NCI-H748 (cell line): ENCODE measurements at regions not wholly inside any gene's neighbourhood (a gene's known extent, or its start where the extent isn't known, plus 50 kb on each side); places are given as distances from the start of the nearest gene placed in this dataset.

Source experiments
- DNase-seq: peaks from one replicate; lab custom pipeline; 2025; ENCODE audit not compliant: unreplicated experiment; lab: John Stamatoyannopoulos, UW

DNA sequence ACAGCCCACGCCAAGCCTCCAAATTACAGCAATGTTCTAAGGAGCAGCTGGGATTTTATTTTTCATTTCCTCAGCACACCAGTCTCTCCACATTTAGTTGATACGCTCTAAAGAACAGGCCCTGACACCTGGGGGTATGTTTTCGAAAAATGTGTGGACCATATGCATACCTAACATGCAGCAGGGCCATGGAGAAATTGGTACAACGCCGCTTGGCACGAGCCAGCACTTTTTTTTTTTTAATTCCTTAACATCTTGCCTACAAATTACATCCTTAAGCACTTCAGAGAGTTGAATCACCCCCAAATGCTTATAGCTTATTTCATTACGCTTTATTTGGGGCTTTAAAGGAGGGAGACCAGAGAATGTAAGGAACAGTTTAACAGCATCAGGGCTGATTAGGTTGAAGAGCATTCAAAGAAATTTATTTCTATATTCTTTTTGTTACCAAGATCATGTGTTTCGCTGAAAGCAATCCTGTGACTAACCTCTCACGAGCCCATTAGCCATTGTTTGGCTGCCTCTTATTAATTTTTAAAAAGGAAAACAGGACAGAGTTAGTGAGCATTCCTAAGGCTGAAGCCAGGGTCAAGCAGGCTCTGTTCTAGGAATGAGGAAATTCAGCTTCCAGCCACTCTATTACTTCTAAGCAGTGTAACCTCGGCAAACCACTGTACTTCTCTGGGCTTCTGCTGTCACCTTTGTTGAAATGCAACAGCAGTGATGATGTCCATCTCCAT is 173.8 kb downstream of the ACTL7B start:
- no peak for DNase-seq

DNA sequence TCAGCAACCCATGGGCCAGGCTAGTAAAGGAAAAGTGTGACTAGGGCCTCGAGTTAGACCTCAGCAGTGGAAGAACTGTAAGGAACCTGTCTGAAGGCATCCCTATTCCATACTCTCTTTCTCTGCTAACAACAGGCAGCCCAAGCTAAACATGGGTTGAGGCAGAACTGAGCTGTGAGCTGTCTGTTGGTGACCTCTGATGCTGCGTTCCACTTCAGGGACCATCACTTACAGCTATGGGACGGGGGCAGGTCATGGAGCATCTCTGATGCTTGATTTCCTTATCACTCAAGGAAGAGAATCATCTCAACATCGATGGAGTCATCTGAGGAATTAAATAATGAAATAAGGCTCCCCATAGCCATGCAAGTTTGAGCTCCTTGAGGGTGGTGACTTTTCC is 174.8 kb downstream of the ACTL7B start:
- DNase-seq = no peak

- no peak for DNase-seq
These were observed 178.0 kb downstream of the ACTL7B start for GRCh38 chr9:108677776-108678175.

GRCh38 chr9:108676355-108676754 is 179.4 kb downstream of the ACTL7B start:
- DNase-seq = no peak

GRCh38 chr9:108675708-108676107 is 180.1 kb downstream of the ACTL7B start:
- DNase-seq = no peak

DNA sequence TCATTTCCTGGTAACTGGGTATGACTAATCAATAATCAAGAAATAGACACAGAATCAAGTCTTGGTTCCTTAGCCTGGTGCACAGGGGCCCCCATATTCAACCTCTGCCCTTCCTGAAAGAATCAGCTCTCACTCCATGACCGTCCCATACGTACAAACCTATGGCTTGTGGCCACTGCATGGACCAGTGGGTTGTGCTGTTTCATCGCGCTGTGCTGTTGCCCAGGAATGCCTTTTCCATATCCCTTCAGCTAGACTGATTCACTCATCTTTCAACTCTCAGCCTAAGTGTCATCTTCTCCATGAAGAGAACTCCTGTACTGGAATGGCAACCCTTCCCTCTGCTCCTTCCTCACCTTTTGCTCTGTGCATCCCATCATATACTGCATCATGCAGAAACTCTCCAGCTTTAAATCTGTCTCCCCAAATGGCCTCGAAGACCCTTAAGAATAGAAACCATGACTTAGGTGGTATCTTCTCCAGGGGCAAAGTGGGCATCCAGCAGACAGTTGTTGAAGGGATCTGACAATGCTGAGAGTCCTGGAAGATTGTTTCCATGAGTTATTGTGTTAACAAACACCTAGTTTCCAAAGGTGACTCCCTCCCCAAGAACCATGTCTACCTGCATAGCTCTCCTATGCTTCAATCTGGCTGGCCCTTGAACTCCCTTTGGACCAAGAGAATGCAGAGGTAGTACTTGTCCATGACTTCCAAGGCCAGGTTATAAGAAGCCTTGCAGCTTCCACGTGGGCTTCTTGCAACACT is 180.8 kb downstream of the ACTL7B start:
- no peak for DNase-seq

DNA sequence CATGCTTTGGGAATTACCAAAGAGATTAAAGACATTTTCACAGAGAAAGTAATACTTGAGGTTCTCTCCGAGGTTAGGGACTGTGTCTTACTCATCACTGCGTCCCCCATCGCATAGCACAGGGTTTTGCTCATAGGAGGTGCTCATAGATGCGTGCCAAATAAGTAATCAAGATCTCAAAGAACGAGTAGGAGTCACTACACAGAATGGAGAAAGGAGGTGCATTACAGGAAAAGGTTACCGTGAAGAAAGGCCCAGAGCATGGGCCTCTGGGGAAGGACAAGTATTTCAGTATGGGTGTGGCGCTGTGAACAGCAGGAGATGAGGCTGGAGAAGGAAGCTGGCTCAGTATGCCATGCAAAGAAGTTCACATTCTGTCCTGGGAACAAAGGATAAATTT is 182.4 kb downstream of the ACTL7B start:
- no peak for DNase-seq

- DNase-seq = no peak
These were observed 183.2 kb downstream of the ACTL7B start for GRCh38 chr9:108672475-108673190.

- no peak for DNase-seq
These were observed 184.0 kb downstream of the ACTL7B start for GRCh38 chr9:108671794-108672193.

DNA sequence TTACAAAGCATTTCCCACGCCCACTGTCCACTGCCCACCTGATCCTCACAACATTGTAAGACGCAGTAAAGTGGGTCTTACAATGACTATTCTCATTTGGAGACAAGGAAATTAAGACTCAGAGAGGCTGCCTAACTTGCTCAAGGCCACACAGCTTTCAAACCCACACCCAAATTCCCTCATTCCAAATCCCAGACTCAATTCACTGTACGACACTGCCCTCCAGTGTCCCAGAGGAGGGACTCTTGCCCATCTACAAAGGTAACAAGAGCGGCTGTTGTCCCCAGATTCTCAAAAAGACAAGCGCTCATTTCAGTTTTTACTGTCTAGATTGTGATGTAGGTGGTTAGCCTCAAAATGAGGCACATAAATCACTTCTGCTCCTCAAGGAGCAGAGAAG is 184.6 kb downstream of the ACTL7B start:
- DNase-seq = peak; percentile 48

GRCh38 chr9:108668938-108669335 is 186.8 kb downstream of the ACTL7B start:
- no peak for DNase-seq

GRCh38 chr9:108668191-108668937 is 187.4 kb downstream of the ACTL7B start:
- DNase-seq = no peak

DNA sequence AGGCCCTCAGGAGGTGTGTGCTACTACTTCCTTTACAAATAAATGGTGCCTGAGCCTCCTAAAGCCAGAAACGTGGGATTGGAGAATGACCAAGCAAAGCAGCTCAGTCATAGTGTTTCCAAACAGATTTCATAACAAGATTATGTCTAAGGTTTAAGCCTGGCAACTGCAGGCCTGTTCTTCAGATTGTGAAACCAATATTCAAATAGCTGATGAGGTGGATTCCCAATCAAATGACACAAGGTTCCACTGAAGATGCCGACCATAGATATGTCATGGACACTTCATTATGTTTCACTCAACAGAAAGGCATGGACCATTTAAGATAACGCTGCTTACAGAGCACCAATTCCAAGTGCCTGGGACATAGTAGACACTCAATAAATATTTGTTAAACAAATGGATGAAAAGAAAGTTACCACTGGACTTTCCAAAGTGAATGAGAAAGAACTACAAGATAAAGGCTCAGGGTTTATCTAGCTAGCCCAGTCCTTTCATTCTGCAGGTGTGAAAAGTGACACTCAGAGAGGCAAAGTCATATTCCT is 189.5 kb downstream of the ACTL7B start:
- no peak for DNase-seq

DNA sequence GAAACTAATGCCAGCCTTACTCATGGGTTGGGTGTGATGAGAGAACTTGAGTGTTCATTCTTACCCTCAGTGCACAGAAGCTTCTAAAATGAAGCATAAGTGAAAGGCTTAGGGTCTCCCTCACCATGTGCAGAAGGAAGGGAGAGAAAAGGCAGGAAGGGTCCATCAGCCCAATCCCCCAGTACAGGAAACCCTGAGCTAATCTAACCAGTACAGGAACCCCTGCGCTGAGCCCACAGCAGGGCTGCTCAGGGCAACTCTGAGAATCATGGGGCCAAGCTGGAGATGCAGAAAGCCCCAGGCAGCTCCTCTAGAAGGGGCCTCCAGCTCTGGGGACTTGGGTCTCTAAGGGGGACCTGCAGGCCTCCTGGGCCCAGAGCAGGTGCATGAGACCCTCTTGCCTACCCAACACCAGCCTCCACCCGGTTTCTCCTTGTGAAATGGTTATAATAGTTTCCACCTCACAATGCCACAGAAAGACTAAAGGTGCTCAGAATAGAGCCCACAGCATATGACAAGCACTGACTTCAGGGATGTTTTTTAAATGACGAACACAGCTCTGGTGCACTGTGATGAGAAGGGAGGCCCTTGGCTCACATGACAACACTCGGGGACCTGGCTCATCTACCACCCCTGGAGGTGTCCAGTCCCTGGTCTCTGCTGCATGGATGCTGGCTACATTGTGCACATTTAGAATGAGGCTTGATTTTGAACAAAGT is 190.1 kb downstream of the ACTL7B start:
- DNase-seq = no peak

- no peak for DNase-seq
These were observed 191.2 kb downstream of the ACTL7B start for GRCh38 chr9:108664309-108665255.

GRCh38 chr9:108663422-108663821 is 192.4 kb downstream of the ACTL7B start:
- no peak for DNase-seq

GRCh38 chr9:108662956-108663355 is 192.8 kb downstream of the ACTL7B start:
- DNase-seq = no peak

- DNase-seq = no peak
These were observed 193.5 kb downstream of the ACTL7B start for GRCh38 chr9:108662091-108662875.
